ENCODE measurements at regions not wholly inside any gene's neighbourhood (a gene's known extent, or its start where the extent isn't known, plus 50 kb on each side); places are given as distances from the start of the nearest gene placed in this dataset.

DNA sequence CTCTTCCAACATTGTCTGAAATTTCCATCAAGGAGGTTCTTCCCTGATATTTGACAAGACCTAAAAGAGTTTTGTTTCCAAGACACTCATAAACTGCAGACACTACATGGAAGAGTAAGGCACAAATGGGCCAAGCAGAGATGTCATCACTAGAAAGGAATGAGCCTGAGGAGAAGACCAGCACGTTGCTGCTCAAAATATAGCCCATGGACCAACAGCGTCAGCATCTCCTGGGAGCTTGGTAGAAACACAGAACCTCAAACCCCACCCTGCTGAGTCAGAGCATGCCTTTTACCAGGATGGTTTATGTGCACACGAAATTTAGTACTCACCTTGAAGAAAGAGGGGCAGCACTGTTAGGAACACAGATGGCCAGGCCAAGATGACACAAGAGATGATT is 128.7 kb upstream of the MID1 start:
- Histone ChIP-seq H3K27me3 (ENCODE audit: insufficient read depth, low read depth) (no peaks in the 10 kb centered on the region), H3K4me3 (IDR thresholded peaks at IDR 0.05; ENCODE audit: insufficient read depth, low read depth, low read length) (no peak overlapping the region), H3K9ac (no peak overlapping the region), H3K79me2 (ENCODE audit: insufficient read depth, low read depth) (no peaks in the 10 kb centered on the region), H4K20me1 (ENCODE audit: insufficient read depth) (no peaks in the 10 kb centered on the region), H3K36me3 (ENCODE audit: insufficient read depth) (no peaks in the 10 kb centered on the region), H2AFZ (ENCODE audit: low read depth) (no peak overlapping the region), H3K4me1 (ENCODE audit: low read depth, poor library complexity, severe bottlenecking) (no peaks in the 10 kb centered on the region), H3K27ac (no peak overlapping the region), H3K4me2 (no peak overlapping the region)
- TF ChIP-seq, protein P1, sequence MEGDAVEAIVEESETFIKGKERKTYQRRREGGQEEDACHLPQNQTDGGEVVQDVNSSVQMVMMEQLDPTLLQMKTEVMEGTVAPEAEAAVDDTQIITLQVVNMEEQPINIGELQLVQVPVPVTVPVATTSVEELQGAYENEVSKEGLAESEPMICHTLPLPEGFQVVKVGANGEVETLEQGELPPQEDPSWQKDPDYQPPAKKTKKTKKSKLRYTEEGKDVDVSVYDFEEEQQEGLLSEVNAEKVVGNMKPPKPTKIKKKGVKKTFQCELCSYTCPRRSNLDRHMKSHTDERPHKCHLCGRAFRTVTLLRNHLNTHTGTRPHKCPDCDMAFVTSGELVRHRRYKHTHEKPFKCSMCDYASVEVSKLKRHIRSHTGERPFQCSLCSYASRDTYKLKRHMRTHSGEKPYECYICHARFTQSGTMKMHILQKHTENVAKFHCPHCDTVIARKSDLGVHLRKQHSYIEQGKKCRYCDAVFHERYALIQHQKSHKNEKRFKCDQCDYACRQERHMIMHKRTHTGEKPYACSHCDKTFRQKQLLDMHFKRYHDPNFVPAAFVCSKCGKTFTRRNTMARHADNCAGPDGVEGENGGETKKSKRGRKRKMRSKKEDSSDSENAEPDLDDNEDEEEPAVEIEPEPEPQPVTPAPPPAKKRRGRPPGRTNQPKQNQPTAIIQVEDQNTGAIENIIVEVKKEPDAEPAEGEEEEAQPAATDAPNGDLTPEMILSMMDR (conservative IDR thresholded peaks at IDR 0.05; ENCODE audit: low read depth, low read length): no peak

DNA sequence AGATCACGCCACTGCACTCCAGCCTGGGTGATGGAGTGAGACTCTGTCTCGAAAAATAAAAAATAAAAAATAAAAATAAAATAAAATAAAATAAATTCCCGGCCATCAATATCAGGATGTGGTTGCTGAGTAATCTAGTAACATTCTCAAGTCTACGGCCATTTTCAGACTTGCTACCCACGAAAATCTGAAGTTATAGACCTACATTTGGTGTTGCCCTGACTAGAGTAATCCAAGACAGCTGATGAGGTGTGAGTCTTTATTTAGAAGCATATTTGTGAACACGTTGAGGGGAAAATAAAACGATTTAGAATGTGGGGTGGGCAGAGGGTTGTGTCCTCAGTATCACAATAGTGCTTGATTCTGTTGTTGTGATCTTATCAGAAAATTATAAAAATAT is 130.2 kb upstream of the MID1 start:
- Histone ChIP-seq H3K4me1 (ENCODE audit: low read depth, poor library complexity, severe bottlenecking) (no peaks in the 10 kb centered on the region), H3K4me2 (no peak overlapping the region), H3K27me3 (ENCODE audit: insufficient read depth, low read depth) (no peaks in the 10 kb centered on the region), H3K9ac (no peak overlapping the region), H3K4me3 (IDR thresholded peaks at IDR 0.05; ENCODE audit: insufficient read depth, low read depth, low read length) (no peak overlapping the region), H3K27ac (no peak overlapping the region), H2AFZ (ENCODE audit: low read depth) (no peak overlapping the region), H4K20me1 (ENCODE audit: insufficient read depth) (no peaks in the 10 kb centered on the region), H3K79me2 (ENCODE audit: insufficient read depth, low read depth) (no peaks in the 10 kb centered on the region), H3K36me3 (ENCODE audit: insufficient read depth) (no peaks in the 10 kb centered on the region)
- TF ChIP-seq, protein P1 (conservative IDR thresholded peaks at IDR 0.05; ENCODE audit: low read depth, low read length): no peak

DNA sequence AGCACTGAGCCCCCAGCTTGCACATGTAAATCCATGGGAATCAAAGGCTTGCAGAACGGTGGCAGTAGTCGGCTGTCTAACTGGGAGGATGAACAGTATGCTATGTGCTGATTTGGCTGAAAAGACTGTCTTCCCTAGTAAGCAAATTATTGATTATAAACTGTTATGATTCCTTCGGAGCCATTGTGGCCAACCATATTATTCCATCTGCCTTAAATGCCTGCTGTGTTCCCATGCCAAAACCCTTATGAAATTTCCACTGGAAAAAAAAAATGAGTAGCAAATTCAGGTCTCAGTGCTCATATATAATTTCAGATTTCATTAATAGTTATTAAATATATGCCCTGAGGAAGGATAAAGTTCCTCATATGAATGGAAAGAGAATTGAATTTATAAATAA is 132.7 kb upstream of the MID1 start:
- Histone ChIP-seq H3K36me3 (ENCODE audit: insufficient read depth) (no peaks in the 10 kb centered on the region), H2AFZ (ENCODE audit: low read depth) (no peak overlapping the region), H3K27ac (no peak overlapping the region), H3K4me3 (IDR thresholded peaks at IDR 0.05; ENCODE audit: insufficient read depth, low read depth, low read length) (no peak overlapping the region), H3K9ac (no peak overlapping the region), H3K79me2 (ENCODE audit: insufficient read depth, low read depth) (no peaks in the 10 kb centered on the region), H4K20me1 (ENCODE audit: insufficient read depth) (no peaks in the 10 kb centered on the region), H3K27me3 (ENCODE audit: insufficient read depth, low read depth) (no peaks in the 10 kb centered on the region), H3K4me1 (ENCODE audit: low read depth, poor library complexity, severe bottlenecking) (no peaks in the 10 kb centered on the region), H3K4me2 (no peak overlapping the region)
- TF ChIP-seq, protein P1 (conservative IDR thresholded peaks at IDR 0.05; ENCODE audit: low read depth, low read length): no peak

DNA sequence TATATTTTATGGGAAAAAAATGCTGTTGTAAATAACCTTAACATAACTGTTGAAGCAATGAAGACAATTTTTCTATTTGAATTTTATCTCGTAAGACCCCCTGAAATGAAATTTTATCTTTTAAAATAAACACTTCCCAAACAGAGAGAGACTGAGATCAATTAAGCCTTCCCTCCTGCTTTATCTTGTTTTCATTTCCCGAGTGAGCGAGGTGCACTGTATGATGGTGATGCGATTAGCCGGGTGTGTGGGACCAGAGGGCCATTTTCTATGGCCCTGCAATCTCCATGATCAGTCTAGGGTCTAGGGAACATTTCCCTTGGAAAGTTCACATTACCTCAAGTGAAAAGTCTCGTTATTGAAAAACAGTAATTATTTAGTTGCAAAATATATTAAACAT is 134.1 kb upstream of the MID1 start:
- H3K36me3 ChIP-seq (ENCODE audit: insufficient read depth): no peaks in the 10 kb centered on the region
- no peaks in the 10 kb centered on the region for H3K27me3 ChIP-seq (ENCODE audit: insufficient read depth, low read depth)
- TF ChIP-seq, protein P1 (conservative IDR thresholded peaks at IDR 0.05; ENCODE audit: low read depth, low read length): no peak
- H3K4me3 ChIP-seq (IDR thresholded peaks at IDR 0.05; ENCODE audit: insufficient read depth, low read depth, low read length): no peak overlapping the region
- no peaks in the 10 kb centered on the region for H3K4me1 ChIP-seq (ENCODE audit: low read depth, poor library complexity, severe bottlenecking)
- no peak overlapping the region for H3K4me2 ChIP-seq
- H3K79me2 ChIP-seq (ENCODE audit: insufficient read depth, low read depth): no peaks in the 10 kb centered on the region
- H3K9ac ChIP-seq: no peak overlapping the region
- no peak overlapping the region for H2AFZ ChIP-seq (ENCODE audit: low read depth)
- no peak overlapping the region for H3K27ac ChIP-seq
- H4K20me1 ChIP-seq (ENCODE audit: insufficient read depth): no peaks in the 10 kb centered on the region
